SJSA1 (cell line): ENCODE measurements at regions not wholly inside any gene's neighbourhood (a gene's known extent, or its start where the extent isn't known, plus 50 kb on each side); places are given as distances from the start of the nearest gene placed in this dataset.

ENCODE experiments used
- DNase-seq, 2 experiments: peaks; one replicate each; pipeline ENCODE4 v3.0.0-alpha.2; 2015 to 2020; ENCODE audit warnings: low spot score in 2 of 2, low read depth in 1 of 2
- H3K27ac ChIP-seq: fragments of 250-450 bp; sonication (Bioruptor Pico); 2 replicates; pipeline ENCODE4 v1.5.1; 2020; ENCODE audit warnings: mild to moderate bottlenecking, moderate library complexity
- H3K27me3 ChIP-seq: fragments of 250-450 bp; sonication (Bioruptor Pico); replicated peaks from 2 replicates; pipeline ENCODE4 v1.5.1; 2020; ENCODE audit warnings: mild to moderate bottlenecking, moderate library complexity
- H3K36me3 ChIP-seq: fragments of 250-450 bp; sonication (Bioruptor Pico); 2 replicates; pipeline ENCODE4 v1.5.1; 2020; ENCODE audit warnings: mild to moderate bottlenecking
- H3K4me1 ChIP-seq: fragments of 250-450 bp; sonication (Bioruptor Pico); replicated peaks from 2 replicates; pipeline ENCODE4 v1.6.1; 2021; ENCODE audit warnings: mild to moderate bottlenecking
- H3K4me3 ChIP-seq: fragments of 250-450 bp; sonication (Bioruptor Pico); 2 replicates; pipeline ENCODE4 v1.5.1; 2020; ENCODE audit warnings: mild to moderate bottlenecking
- H3K9me3 ChIP-seq: fragments of 250-450 bp; sonication (Bioruptor Pico); replicated peaks from 2 replicates; pipeline ENCODE4 v1.5.1; 2020; ENCODE audit warnings: mild to moderate bottlenecking

DNA sequence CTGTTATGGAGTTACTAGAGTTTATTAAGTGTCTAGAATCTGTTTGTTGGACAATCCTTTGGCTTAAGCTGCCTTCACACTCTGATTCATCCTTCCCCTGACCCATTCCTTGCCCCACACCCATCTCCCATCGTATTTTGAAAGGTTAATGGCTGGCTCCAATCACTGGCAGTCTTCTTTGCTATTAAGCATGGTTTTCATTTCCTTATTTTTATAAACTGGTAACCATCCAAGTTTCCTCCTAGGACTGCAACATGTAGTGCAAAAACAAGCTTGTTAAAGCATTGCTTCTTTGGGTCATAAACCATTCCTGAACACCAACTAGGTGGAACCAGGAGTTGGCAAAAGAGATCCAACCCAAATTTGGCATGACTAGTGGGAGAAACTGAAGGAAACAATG lies 148.4 kb downstream of the DTWD1 start:
- no peak overlapping the region for H3K4me3 ChIP-seq
- no peaks in the 10 kb centered on the region for H3K27me3 ChIP-seq
- no peak overlapping the region for H3K27ac ChIP-seq
- no peak for DNase-seq
- H3K36me3 ChIP-seq = no peaks in the 10 kb centered on the region
- H3K4me1 ChIP-seq = no peaks in the 10 kb centered on the region
- no peaks in the 10 kb centered on the region for H3K9me3 ChIP-seq

GRCh38 chr15:49789436-49789835 lies 168.6 kb downstream of the DTWD1 start:
- H3K27ac ChIP-seq = no peak overlapping the region
- H3K9me3 ChIP-seq = peaks cover 6% of the 10 kb centered on the region
- no peak overlapping the region for H3K4me3 ChIP-seq
- no peaks in the 10 kb centered on the region for H3K27me3 ChIP-seq
- no peaks in the 10 kb centered on the region for H3K36me3 ChIP-seq
- DNase-seq = no peak
- H3K4me1 ChIP-seq = no peaks in the 10 kb centered on the region

DNA sequence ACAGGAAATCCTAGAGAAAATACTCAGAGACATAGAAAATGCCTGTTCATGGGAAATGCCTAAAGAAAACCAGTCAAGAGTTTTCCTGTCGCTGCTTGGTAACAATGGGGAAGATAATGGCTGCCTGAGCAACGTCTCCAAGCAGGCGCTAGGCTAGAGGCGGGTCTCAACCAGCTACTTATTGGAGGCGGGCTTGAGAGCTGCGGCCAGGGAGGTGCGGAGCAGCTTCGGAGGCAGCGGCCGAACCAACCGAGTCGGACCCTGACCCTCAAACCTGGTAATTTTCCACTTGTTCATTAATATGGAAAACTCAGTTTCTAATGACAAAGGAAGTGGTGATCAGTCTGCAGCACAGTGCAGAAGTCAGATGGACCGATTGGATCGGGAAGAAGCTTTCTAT lies 173.1 kb downstream of the DTWD1 start:
- no peak for DNase-seq
- no peaks in the 10 kb centered on the region for H3K27me3 ChIP-seq
- H3K36me3 ChIP-seq = no peaks in the 10 kb centered on the region
- H3K9me3 ChIP-seq = peaks cover 6% of the 10 kb centered on the region
- H3K27ac ChIP-seq = no peak overlapping the region
- H3K4me1 ChIP-seq = no peaks in the 10 kb centered on the region
- H3K4me3 ChIP-seq = no peak overlapping the region

- no peak overlapping the region for H3K27ac ChIP-seq
Measured at GRCh38 chr15:49801796-49802195, 180.9 kb downstream of the DTWD1 start.

More at GRCh38 chr15:49801796-49802195, 180.9 kb downstream of the DTWD1 start:
- H3K4me3 ChIP-seq = no peak overlapping the region
- no peak for DNase-seq
- no peaks in the 10 kb centered on the region for H3K27me3 ChIP-seq
- H3K9me3 ChIP-seq = no peaks in the 10 kb centered on the region; the same call in 1 of the 2 replicates
- H3K36me3 ChIP-seq = no peaks in the 10 kb centered on the region
- H3K4me1 ChIP-seq = no peaks in the 10 kb centered on the region
